ENCODE measurements at regions not wholly inside any gene's neighbourhood (a gene's known extent, or its start where the extent isn't known, plus 50 kb on each side); places are given as distances from the start of the nearest gene placed in this dataset.

- Histone ChIP-seq H3K9me3 (ENCODE audit: control insufficient read depth in 3 of 3, low read length in 3 of 3) (no peaks in the 10 kb centered on the region), H3K4me3 (ENCODE audit: low read length in 3 of 3) (no peak overlapping the region), H3K36me3 (ENCODE audit: control insufficient read depth in 3 of 3, insufficient read depth in 3 of 3, low read length in 3 of 3) (no peaks in the 10 kb centered on the region), H3K27me3 (ENCODE audit: control insufficient read depth in 3 of 3, insufficient read depth in 3 of 3, low read length in 3 of 3) (no peaks in the 10 kb centered on the region), H3K4me1 (ENCODE audit: control insufficient read depth in 3 of 3, insufficient read depth in 3 of 3, low read length in 3 of 3) (no peaks in the 10 kb centered on the region), H3K27ac (ENCODE audit: low read depth, low read length) (no peak overlapping the region), H3K9ac (ENCODE audit: low read depth in 1 of 3, low read length in 3 of 3) (no peak overlapping the region)
Measured at GRCh38 chr9:13758936-13759335, 479.4 kb upstream of the MPDZ start.

GRCh38 chr9:13756943-13757342, 477.5 kb upstream of the MPDZ start:
- H3K9ac ChIP-seq (ENCODE audit: low read depth in 1 of 3, low read length in 3 of 3): no peak overlapping the region
- no peaks in the 10 kb centered on the region for H3K9me3 ChIP-seq (ENCODE audit: control insufficient read depth in 3 of 3, low read length in 3 of 3)
- no peak overlapping the region for H3K4me3 ChIP-seq (ENCODE audit: low read length in 3 of 3)
- H3K4me1 ChIP-seq (ENCODE audit: control insufficient read depth in 3 of 3, insufficient read depth in 3 of 3, low read length in 3 of 3): no peaks in the 10 kb centered on the region
- no peaks in the 10 kb centered on the region for H3K27me3 ChIP-seq (ENCODE audit: control insufficient read depth in 3 of 3, insufficient read depth in 3 of 3, low read length in 3 of 3)
- H3K36me3 ChIP-seq (ENCODE audit: control insufficient read depth in 3 of 3, insufficient read depth in 3 of 3, low read length in 3 of 3): no peaks in the 10 kb centered on the region
- no peak overlapping the region for H3K27ac ChIP-seq (ENCODE audit: low read depth, low read length)

- no peaks in the 10 kb centered on the region for H3K27me3 ChIP-seq (ENCODE audit: control insufficient read depth in 3 of 3, insufficient read depth in 3 of 3, low read length in 3 of 3)
- H3K27ac ChIP-seq (ENCODE audit: low read depth, low read length): no peak overlapping the region
- H3K9ac ChIP-seq (ENCODE audit: low read depth in 1 of 3, low read length in 3 of 3): no peak overlapping the region
Measured at GRCh38 chr9:13755551-13755950, 476.1 kb upstream of the MPDZ start.

GRCh38 chr9:13750639-13751038, 471.1 kb upstream of the MPDZ start:
- no peak overlapping the region for H3K9ac ChIP-seq (ENCODE audit: low read depth in 1 of 3, low read length in 3 of 3)
- no peak overlapping the region for H3K4me3 ChIP-seq (ENCODE audit: low read length in 3 of 3)
- H3K27ac ChIP-seq (ENCODE audit: low read depth, low read length): no peak overlapping the region
- H3K4me1 ChIP-seq (ENCODE audit: control insufficient read depth in 3 of 3, insufficient read depth in 3 of 3, low read length in 3 of 3): no peaks in the 10 kb centered on the region
- no peaks in the 10 kb centered on the region for H3K36me3 ChIP-seq (ENCODE audit: control insufficient read depth in 3 of 3, insufficient read depth in 3 of 3, low read length in 3 of 3)
- H3K9me3 ChIP-seq (ENCODE audit: control insufficient read depth in 3 of 3, low read length in 3 of 3): no peaks in the 10 kb centered on the region
- H3K27me3 ChIP-seq (ENCODE audit: control insufficient read depth in 3 of 3, insufficient read depth in 3 of 3, low read length in 3 of 3): no peaks in the 10 kb centered on the region

More at GRCh38 chr9:13755551-13755950, 476.1 kb upstream of the MPDZ start:
- Histone ChIP-seq H3K9me3 (ENCODE audit: control insufficient read depth in 3 of 3, low read length in 3 of 3) (no peaks in the 10 kb centered on the region), H3K36me3 (ENCODE audit: control insufficient read depth in 3 of 3, insufficient read depth in 3 of 3, low read length in 3 of 3) (no peaks in the 10 kb centered on the region), H3K4me1 (ENCODE audit: control insufficient read depth in 3 of 3, insufficient read depth in 3 of 3, low read length in 3 of 3) (no peaks in the 10 kb centered on the region), H3K4me3 (ENCODE audit: low read length in 3 of 3) (no peak overlapping the region)

- Histone ChIP-seq H3K27me3 (ENCODE audit: control insufficient read depth in 3 of 3, insufficient read depth in 3 of 3, low read length in 3 of 3) (no peaks in the 10 kb centered on the region), H3K4me3 (ENCODE audit: low read length in 3 of 3) (no peak overlapping the region), H3K9ac (ENCODE audit: low read depth in 1 of 3, low read length in 3 of 3) (no peak overlapping the region), H3K4me1 (ENCODE audit: control insufficient read depth in 3 of 3, insufficient read depth in 3 of 3, low read length in 3 of 3) (no peaks in the 10 kb centered on the region), H3K27ac (ENCODE audit: low read depth, low read length) (no peak overlapping the region), H3K36me3 (ENCODE audit: control insufficient read depth in 3 of 3, insufficient read depth in 3 of 3, low read length in 3 of 3) (no peaks in the 10 kb centered on the region), H3K9me3 (ENCODE audit: control insufficient read depth in 3 of 3, low read length in 3 of 3) (no peaks in the 10 kb centered on the region)
Measured at GRCh38 chr9:13750061-13750460, 470.6 kb upstream of the MPDZ start.

GRCh38 chr9:13746876-13747275, 467.4 kb upstream of the MPDZ start:
- Histone ChIP-seq H3K27me3 (ENCODE audit: control insufficient read depth in 3 of 3, insufficient read depth in 3 of 3, low read length in 3 of 3) (no peaks in the 10 kb centered on the region), H3K9ac (ENCODE audit: low read depth in 1 of 3, low read length in 3 of 3) (no peak overlapping the region), H3K9me3 (ENCODE audit: control insufficient read depth in 3 of 3, low read length in 3 of 3) (no peaks in the 10 kb centered on the region), H3K4me3 (ENCODE audit: low read length in 3 of 3) (no peak overlapping the region), H3K27ac (ENCODE audit: low read depth, low read length) (no peak overlapping the region), H3K36me3 (ENCODE audit: control insufficient read depth in 3 of 3, insufficient read depth in 3 of 3, low read length in 3 of 3) (no peaks in the 10 kb centered on the region), H3K4me1 (ENCODE audit: control insufficient read depth in 3 of 3, insufficient read depth in 3 of 3, low read length in 3 of 3) (no peaks in the 10 kb centered on the region)

- Histone ChIP-seq H3K9me3 (ENCODE audit: control insufficient read depth in 3 of 3, low read length in 3 of 3) (no peaks in the 10 kb centered on the region), H3K27me3 (ENCODE audit: control insufficient read depth in 3 of 3, insufficient read depth in 3 of 3, low read length in 3 of 3) (no peaks in the 10 kb centered on the region), H3K9ac (ENCODE audit: low read depth in 1 of 3, low read length in 3 of 3) (no peak overlapping the region)
Measured at GRCh38 chr9:13744261-13744901, 464.9 kb upstream of the MPDZ start.

GRCh38 chr9:13737885-13738284, 458.4 kb upstream of the MPDZ start:
- no peak overlapping the region for H3K27ac ChIP-seq (ENCODE audit: low read depth, low read length)
- H3K4me1 ChIP-seq (ENCODE audit: control insufficient read depth in 3 of 3, insufficient read depth in 3 of 3, low read length in 3 of 3): no peaks in the 10 kb centered on the region
- H3K27me3 ChIP-seq (ENCODE audit: control insufficient read depth in 3 of 3, insufficient read depth in 3 of 3, low read length in 3 of 3): no peaks in the 10 kb centered on the region
- no peak overlapping the region for H3K4me3 ChIP-seq (ENCODE audit: low read length in 3 of 3)
- H3K9ac ChIP-seq (ENCODE audit: low read depth in 1 of 3, low read length in 3 of 3): no peak overlapping the region
- H3K9me3 ChIP-seq (ENCODE audit: control insufficient read depth in 3 of 3, low read length in 3 of 3): no peaks in the 10 kb centered on the region
- no peaks in the 10 kb centered on the region for H3K36me3 ChIP-seq (ENCODE audit: control insufficient read depth in 3 of 3, insufficient read depth in 3 of 3, low read length in 3 of 3)

More at GRCh38 chr9:13744261-13744901, 464.9 kb upstream of the MPDZ start:
- H3K36me3 ChIP-seq (ENCODE audit: control insufficient read depth in 3 of 3, insufficient read depth in 3 of 3, low read length in 3 of 3): no peaks in the 10 kb centered on the region
- H3K27ac ChIP-seq (ENCODE audit: low read depth, low read length): no peak overlapping the region
- H3K4me3 ChIP-seq (ENCODE audit: low read length in 3 of 3): no peak overlapping the region
- H3K4me1 ChIP-seq (ENCODE audit: control insufficient read depth in 3 of 3, insufficient read depth in 3 of 3, low read length in 3 of 3): no peaks in the 10 kb centered on the region

- Histone ChIP-seq H3K36me3 (ENCODE audit: control insufficient read depth in 3 of 3, insufficient read depth in 3 of 3, low read length in 3 of 3) (no peaks in the 10 kb centered on the region), H3K27me3 (ENCODE audit: control insufficient read depth in 3 of 3, insufficient read depth in 3 of 3, low read length in 3 of 3) (no peaks in the 10 kb centered on the region), H3K9me3 (ENCODE audit: control insufficient read depth in 3 of 3, low read length in 3 of 3) (no peaks in the 10 kb centered on the region), H3K4me1 (ENCODE audit: control insufficient read depth in 3 of 3, insufficient read depth in 3 of 3, low read length in 3 of 3) (no peaks in the 10 kb centered on the region), H3K27ac (ENCODE audit: low read depth, low read length) (no peak overlapping the region), H3K9ac (ENCODE audit: low read depth in 1 of 3, low read length in 3 of 3) (no peak overlapping the region), H3K4me3 (ENCODE audit: low read length in 3 of 3) (no peak overlapping the region)
Measured at GRCh38 chr9:13735181-13735580, 455.7 kb upstream of the MPDZ start.

- Histone ChIP-seq H3K27me3 (ENCODE audit: control insufficient read depth in 3 of 3, insufficient read depth in 3 of 3, low read length in 3 of 3) (no peaks in the 10 kb centered on the region), H3K9ac (ENCODE audit: low read depth in 1 of 3, low read length in 3 of 3) (no peak overlapping the region), H3K36me3 (ENCODE audit: control insufficient read depth in 3 of 3, insufficient read depth in 3 of 3, low read length in 3 of 3) (no peaks in the 10 kb centered on the region), H3K9me3 (ENCODE audit: control insufficient read depth in 3 of 3, low read length in 3 of 3) (no peaks in the 10 kb centered on the region), H3K4me3 (ENCODE audit: low read length in 3 of 3) (no peak overlapping the region), H3K4me1 (ENCODE audit: control insufficient read depth in 3 of 3, insufficient read depth in 3 of 3, low read length in 3 of 3) (peaks cover 0 to 4% (median 1%) of the 10 kb centered on the region in 3 donors), H3K27ac (ENCODE audit: low read depth, low read length) (no peak overlapping the region)
Measured at GRCh38 chr9:13734601-13735000, 455.1 kb upstream of the MPDZ start.

Data from skeletal muscle tissue (tissue), 3 donors.